HS-27A (cell line): ENCODE measurements at regions not wholly inside any gene's neighbourhood (a gene's known extent, or its start where the extent isn't known, plus 50 kb on each side); places are given as distances from the start of the nearest gene placed in this dataset.
"Not testable (repeated sequence)": the region's sequence is repeated elsewhere in the genome, so short reads cannot be mapped to it uniquely, and the experiment has no call there.

ENCODE experiments used
- DNase-seq: peaks from one replicate; pipeline ENCODE4 v3.0.0-alpha.2; 2012; ENCODE audit warnings: low read depth, missing footprints

- DNase-seq = no peak
These were observed 182.3 kb upstream of the MAST4 start for GRCh38 chr5:66413931-66414330.

GRCh38 chr5:66415208-66415607 is 181.0 kb upstream of the MAST4 start:
- no peak for DNase-seq

GRCh38 chr5:66416698-66417097 is 179.5 kb upstream of the MAST4 start:
- no peak for DNase-seq

- no peak for DNase-seq
These were observed 178.4 kb upstream of the MAST4 start for GRCh38 chr5:66417781-66418180.

- no peak for DNase-seq
These were observed 172.7 kb upstream of the MAST4 start for GRCh38 chr5:66423484-66423883.

- no peak for DNase-seq
These were observed 170.4 kb upstream of the MAST4 start for GRCh38 chr5:66425842-66426241.

- no peak for DNase-seq
These were observed 169.7 kb upstream of the MAST4 start for GRCh38 chr5:66426259-66427138.

- no peak for DNase-seq
These were observed 169.1 kb upstream of the MAST4 start for GRCh38 chr5:66427139-66427442.

GRCh38 chr5:66436721-66437120 is 159.5 kb upstream of the MAST4 start:
- no peak for DNase-seq

GRCh38 chr5:66438087-66438486 is 158.1 kb upstream of the MAST4 start:
- DNase-seq = no peak

- DNase-seq = no peak
These were observed 157.5 kb upstream of the MAST4 start for GRCh38 chr5:66438696-66439095.

GRCh38 chr5:66440202-66440680 is 156.0 kb upstream of the MAST4 start:
- peak; percentile 19 for DNase-seq

GRCh38 chr5:66441351-66441750 is 154.8 kb upstream of the MAST4 start:
- DNase-seq = no peak

- DNase-seq = no peak
These were observed 153.2 kb upstream of the MAST4 start for GRCh38 chr5:66442951-66443445.

GRCh38 chr5:66443462-66444130 is 152.6 kb upstream of the MAST4 start:
- DNase-seq = no peak

- not testable (repeated sequence) for DNase-seq
These were observed 148.1 kb upstream of the MAST4 start for GRCh38 chr5:66448070-66448469.

- no peak for DNase-seq
These were observed 146.0 kb upstream of the MAST4 start for GRCh38 chr5:66450237-66450636.

GRCh38 chr5:66450988-66451387 is 145.2 kb upstream of the MAST4 start:
- no peak for DNase-seq

GRCh38 chr5:66452109-66452508 is 144.1 kb upstream of the MAST4 start:
- DNase-seq = no peak

- DNase-seq = peak; percentile 24
These were observed 141.8 kb upstream of the MAST4 start for GRCh38 chr5:66454186-66455078.

GRCh38 chr5:66459728-66460127 is 136.5 kb upstream of the MAST4 start:
- DNase-seq = no peak

- DNase-seq = no peak
These were observed 128.6 kb upstream of the MAST4 start for GRCh38 chr5:66467564-66467963.
